ENCODE measurements at regions not wholly inside any gene's neighbourhood (a gene's known extent, or its start where the extent isn't known, plus 50 kb on each side); places are given as distances from the start of the nearest gene placed in this dataset.
"Not testable (repeated sequence)": the region's sequence is repeated elsewhere in the genome, so short reads cannot be mapped to it uniquely, and the experiment has no call there.

DNA sequence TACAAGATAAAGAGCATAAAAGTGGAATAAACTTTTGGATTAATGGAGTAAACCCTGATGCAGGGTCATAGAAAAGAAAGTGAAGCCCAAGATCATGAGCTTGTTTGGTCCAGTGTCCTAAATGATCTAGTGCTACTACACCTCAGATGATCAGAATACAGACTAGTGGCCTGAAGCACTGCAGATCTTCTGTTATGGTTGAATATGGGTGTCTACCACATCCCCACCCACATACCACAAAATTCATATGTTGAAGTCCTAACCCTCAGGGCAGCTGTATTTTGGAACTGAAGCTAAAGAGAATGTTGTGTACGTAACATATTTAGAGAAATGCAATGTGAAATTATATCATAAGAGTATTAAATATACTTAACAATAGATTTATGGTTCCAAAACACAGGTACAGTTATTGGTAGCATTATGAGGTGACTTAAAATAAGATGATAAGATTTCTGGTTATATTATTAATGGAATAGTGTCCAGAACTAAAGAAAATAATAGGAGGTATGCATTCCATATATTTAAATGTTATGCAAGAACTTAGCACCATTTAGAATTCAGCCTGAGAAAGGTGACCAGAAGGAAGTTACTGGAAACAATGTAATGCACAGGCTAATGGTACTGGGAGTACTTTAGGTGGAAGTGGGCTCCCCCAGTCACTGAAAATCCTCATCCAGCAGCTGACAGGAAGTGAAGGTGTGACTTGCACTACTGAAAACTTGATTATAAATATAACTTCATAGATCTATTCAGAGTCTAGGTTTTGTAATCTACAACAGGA is 1155.1 kb downstream of the TAF11L14 start:
- no peaks in the 10 kb centered on the region for H3K27me3 ChIP-seq (ENCODE audit: control insufficient read depth, insufficient read depth, low read length)
- no peak for DNase-seq
- no peak overlapping the region for H3K27ac ChIP-seq (ENCODE audit: low read length)
- H3K9me3 ChIP-seq (ENCODE audit: control insufficient read depth, low read depth, low read length) = no peaks in the 10 kb centered on the region
- H3K36me3 ChIP-seq (ENCODE audit: control insufficient read depth, insufficient read depth, low read length) = no peaks in the 10 kb centered on the region
- no peaks in the 10 kb centered on the region for H3K4me1 ChIP-seq (ENCODE audit: control insufficient read depth, insufficient read depth, low read length)
- WGBS (ENCODE audit: insufficient coverage, low lambda C conversion rate) = no CpG with 5 or more reads among the region's 1 CpG
- no peak overlapping the region for H3K4me3 ChIP-seq (ENCODE audit: low read length)

DNA sequence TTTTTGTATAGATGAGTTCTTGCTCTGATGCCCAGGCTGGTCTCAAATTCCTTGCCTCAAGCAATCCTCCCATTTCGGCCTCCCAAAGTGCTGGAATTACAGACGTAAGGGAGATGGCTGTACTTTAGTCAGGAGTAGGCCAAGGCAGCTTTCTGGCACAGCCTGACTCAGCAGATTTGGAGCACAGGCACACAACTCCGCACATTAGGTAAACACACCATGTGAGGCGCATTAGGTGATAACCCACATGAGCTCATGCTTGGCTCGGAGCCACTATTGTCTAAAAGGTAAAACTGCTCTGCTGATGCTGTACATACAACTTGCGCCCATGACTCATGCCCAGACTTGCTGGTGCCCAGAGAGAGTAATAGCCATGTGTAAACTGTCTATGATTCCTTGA is 1157.9 kb downstream of the TAF11L14 start:
- Histone ChIP-seq H3K27ac (ENCODE audit: low read length) (no peak overlapping the region), H3K9me3 (ENCODE audit: control insufficient read depth, low read depth, low read length) (no peaks in the 10 kb centered on the region), H3K36me3 (ENCODE audit: control insufficient read depth, insufficient read depth, low read length) (no peaks in the 10 kb centered on the region), H3K27me3 (ENCODE audit: control insufficient read depth, insufficient read depth, low read length) (no peaks in the 10 kb centered on the region), H3K4me3 (ENCODE audit: low read length) (no peak overlapping the region), H3K4me1 (ENCODE audit: control insufficient read depth, insufficient read depth, low read length) (no peaks in the 10 kb centered on the region)
- DNase-seq = no peak
- WGBS (ENCODE audit: insufficient coverage, low lambda C conversion rate) = no CpG with 5 or more reads among the region's 6 CpGs

DNA sequence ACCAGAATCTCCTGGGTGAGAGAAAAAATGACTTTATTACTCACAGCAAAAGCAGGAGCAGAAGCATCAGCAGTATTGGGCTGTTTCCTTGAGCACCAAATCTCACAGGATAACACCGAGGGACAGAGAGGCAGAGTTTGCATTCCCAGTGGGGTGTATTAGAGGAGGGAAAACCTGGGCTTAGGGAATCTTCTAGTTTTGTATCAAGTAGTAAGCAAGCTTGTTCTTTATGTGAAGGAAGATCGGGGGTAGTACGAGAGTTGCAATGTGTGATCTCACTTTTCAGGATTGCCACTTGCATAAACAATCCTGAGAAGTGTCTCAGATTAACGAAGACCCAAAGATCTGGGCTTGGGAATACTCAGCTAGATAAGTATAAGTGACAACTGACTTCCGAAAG is 1163.0 kb downstream of the TAF11L14 start:
- Histone ChIP-seq H3K27me3 (ENCODE audit: control insufficient read depth, insufficient read depth, low read length) (no peaks in the 10 kb centered on the region), H3K9me3 (ENCODE audit: control insufficient read depth, low read depth, low read length) (no peaks in the 10 kb centered on the region), H3K27ac (ENCODE audit: low read length) (no peak overlapping the region), H3K4me1 (ENCODE audit: control insufficient read depth, insufficient read depth, low read length) (no peaks in the 10 kb centered on the region), H3K36me3 (ENCODE audit: control insufficient read depth, insufficient read depth, low read length) (no peaks in the 10 kb centered on the region), H3K4me3 (ENCODE audit: low read length) (no peak overlapping the region)
- DNase-seq = no peak
- WGBS (ENCODE audit: insufficient coverage, low lambda C conversion rate) = 92% methylated on average over 2 of the region's 5 CpGs

DNA sequence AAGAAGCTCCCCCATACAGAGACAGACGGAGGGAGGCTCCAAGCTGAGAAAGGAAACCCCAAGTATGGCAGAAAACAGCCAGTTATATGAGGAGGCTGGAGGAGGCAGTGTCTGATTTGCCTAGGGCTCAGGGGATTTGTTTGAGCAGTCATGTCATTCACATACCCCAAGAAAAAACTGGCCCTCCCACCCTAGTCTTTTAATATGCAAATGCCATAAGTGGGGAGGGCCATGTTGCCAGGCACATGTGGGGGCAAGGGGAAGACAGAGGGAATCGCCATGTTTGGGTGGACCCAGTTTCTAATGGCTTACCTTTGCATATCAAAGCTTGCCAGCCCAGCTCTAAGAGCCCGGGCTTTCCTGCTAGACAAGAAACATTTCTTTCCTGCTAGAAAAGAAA is 1163.8 kb downstream of the TAF11L14 start:
- no peak for DNase-seq
- WGBS (ENCODE audit: insufficient coverage, low lambda C conversion rate) = no CpG with 5 or more reads among the region's 3 CpGs
- H3K9me3 ChIP-seq (ENCODE audit: control insufficient read depth, low read depth, low read length) = no peaks in the 10 kb centered on the region
- H3K36me3 ChIP-seq (ENCODE audit: control insufficient read depth, insufficient read depth, low read length) = no peaks in the 10 kb centered on the region
- H3K27ac ChIP-seq (ENCODE audit: low read length) = no peak overlapping the region
- no peaks in the 10 kb centered on the region for H3K4me1 ChIP-seq (ENCODE audit: control insufficient read depth, insufficient read depth, low read length)
- no peak overlapping the region for H3K4me3 ChIP-seq (ENCODE audit: low read length)
- no peaks in the 10 kb centered on the region for H3K27me3 ChIP-seq (ENCODE audit: control insufficient read depth, insufficient read depth, low read length)

DNA sequence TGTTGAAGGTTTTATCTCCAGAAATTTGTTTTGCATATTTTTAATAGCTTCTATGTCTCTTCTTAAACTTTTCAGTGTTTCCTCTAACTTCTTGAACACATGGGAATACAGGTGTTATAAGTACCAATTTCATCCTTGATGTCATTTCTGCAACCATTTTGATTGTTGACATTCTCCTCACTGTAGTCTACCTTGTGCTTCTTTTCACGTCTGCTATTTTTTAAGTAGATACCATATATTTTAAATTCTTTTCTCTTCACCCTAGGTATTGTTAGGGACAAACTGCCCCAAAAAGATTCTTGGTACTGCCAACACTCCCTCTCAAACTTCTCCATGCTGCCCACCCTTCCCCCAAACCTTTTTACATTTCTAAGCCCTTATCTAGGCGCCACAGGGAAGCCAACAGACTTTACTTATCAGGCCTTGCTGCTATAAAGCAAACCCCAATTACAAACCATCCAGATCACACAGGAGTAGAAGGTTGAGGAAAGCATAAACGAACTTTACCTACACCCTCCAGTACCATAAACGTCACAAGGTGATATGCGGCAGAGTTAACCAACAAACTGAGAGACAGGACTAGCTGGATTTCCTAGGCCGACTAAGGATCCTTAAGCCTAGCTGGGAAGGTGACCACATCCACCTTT is 1165.3 kb downstream of the TAF11L14 start:
- H3K4me3 ChIP-seq (ENCODE audit: low read length) = no peak overlapping the region
- no peaks in the 10 kb centered on the region for H3K36me3 ChIP-seq (ENCODE audit: control insufficient read depth, insufficient read depth, low read length)
- DNase-seq = no peak
- H3K27ac ChIP-seq (ENCODE audit: low read length) = no peak overlapping the region
- no peaks in the 10 kb centered on the region for H3K27me3 ChIP-seq (ENCODE audit: control insufficient read depth, insufficient read depth, low read length)
- no peaks in the 10 kb centered on the region for H3K9me3 ChIP-seq (ENCODE audit: control insufficient read depth, low read depth, low read length)
- 52% methylated on average over 2 of the region's 6 CpGs for WGBS (ENCODE audit: insufficient coverage, low lambda C conversion rate)
- no peaks in the 10 kb centered on the region for H3K4me1 ChIP-seq (ENCODE audit: control insufficient read depth, insufficient read depth, low read length)

DNA sequence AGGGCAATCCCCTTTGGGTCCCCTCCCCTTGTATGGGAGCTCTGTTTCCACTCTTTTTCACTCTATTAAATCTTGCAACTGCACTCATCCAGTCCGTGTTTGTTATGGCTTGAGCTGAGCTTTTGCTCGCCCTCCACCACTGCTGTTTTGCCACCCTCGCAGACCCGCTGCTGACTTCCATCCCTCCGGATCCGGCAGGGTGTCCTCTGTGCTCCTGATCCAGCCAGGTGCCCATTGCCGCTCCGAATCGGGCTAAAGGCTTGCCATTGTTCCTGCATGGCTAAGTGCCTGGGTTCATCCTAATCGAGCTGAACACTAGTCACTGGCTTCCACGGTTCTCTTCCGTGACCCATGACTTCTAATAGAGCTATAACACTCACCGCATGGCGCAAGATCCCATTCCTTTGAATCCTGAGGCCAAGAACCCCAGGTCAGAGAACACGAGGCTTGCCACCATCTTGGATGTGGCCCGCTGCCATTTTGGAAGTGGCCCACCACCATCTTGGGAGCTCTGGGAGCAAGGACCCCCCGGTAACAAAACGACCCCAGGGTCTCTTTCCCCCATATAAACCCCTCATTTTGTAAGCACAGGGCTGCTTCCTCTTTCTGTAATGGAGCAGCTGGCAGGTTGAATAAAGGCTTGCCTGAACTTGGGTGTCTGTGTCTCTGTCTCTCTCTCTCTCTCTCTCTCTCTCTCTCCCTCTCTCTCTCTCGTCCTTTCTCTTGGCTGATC is 1166.2 kb downstream of the TAF11L14 start:
- no peak for DNase-seq
- no peak overlapping the region for H3K27ac ChIP-seq (ENCODE audit: low read length)
- no peaks in the 10 kb centered on the region for H3K27me3 ChIP-seq (ENCODE audit: control insufficient read depth, insufficient read depth, low read length)
- no peaks in the 10 kb centered on the region for H3K4me1 ChIP-seq (ENCODE audit: control insufficient read depth, insufficient read depth, low read length)
- no CpG with 5 or more reads among the region's 19 CpGs for WGBS (ENCODE audit: insufficient coverage, low lambda C conversion rate)
- H3K4me3 ChIP-seq (ENCODE audit: low read length) = no peak overlapping the region
- H3K36me3 ChIP-seq (ENCODE audit: control insufficient read depth, insufficient read depth, low read length) = no peaks in the 10 kb centered on the region
- H3K9me3 ChIP-seq (ENCODE audit: control insufficient read depth, low read depth, low read length) = no peaks in the 10 kb centered on the region

DNA sequence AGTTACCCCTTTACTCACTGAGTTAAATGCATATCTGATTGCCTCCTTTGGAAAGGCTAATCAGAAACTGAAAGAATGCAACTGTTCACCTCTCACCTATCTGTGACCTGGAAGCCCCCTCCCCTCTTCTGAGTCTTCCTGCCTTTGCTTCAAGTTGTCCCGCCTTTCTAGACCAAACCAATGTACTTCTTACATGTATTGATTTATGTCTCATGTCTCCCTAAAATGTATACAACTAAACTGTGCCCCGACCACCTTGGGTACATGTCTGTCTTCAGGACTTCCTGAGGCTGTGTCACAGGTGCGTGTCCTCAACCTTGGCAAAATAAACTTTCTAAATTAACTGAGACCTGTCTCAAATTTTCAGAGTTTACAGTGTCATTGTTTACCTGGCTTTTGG is 1167.2 kb downstream of the TAF11L14 start:
- H3K4me3 ChIP-seq (ENCODE audit: low read length); H3K36me3 ChIP-seq (ENCODE audit: control insufficient read depth, insufficient read depth, low read length); H3K4me1 ChIP-seq (ENCODE audit: control insufficient read depth, insufficient read depth, low read length); H3K9me3 ChIP-seq (ENCODE audit: control insufficient read depth, low read depth, low read length); DNase-seq; H3K27me3 ChIP-seq (ENCODE audit: control insufficient read depth, insufficient read depth, low read length); H3K27ac ChIP-seq (ENCODE audit: low read length): not testable (repeated sequence)
- WGBS (ENCODE audit: insufficient coverage, low lambda C conversion rate) = 100% methylated on average over 1 of the region's 3 CpGs

DNA sequence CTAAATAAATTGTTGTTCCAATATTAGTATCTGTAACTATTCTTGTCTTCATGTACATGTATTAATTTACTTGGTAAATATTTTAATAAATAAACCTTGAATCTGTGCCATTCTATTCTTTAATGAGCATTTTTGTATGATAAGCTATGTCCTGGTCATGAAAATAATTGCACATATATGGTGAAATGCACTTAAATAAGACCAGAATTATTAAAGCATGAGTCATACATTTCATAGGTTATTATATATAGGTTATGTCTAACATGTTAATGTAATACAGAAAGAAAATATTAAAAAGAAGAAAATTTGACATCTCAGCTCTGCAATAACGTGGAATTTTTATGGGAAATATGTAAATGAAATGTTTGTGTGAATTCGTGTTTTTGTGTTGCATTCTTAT is 1168.1 kb downstream of the TAF11L14 start:
- Histone ChIP-seq H3K4me3 (ENCODE audit: low read length) (no peak overlapping the region), H3K27ac (ENCODE audit: low read length) (no peak overlapping the region), H3K36me3 (ENCODE audit: control insufficient read depth, insufficient read depth, low read length) (no peaks in the 10 kb centered on the region), H3K4me1 (ENCODE audit: control insufficient read depth, insufficient read depth, low read length) (no peaks in the 10 kb centered on the region), H3K27me3 (ENCODE audit: control insufficient read depth, insufficient read depth, low read length) (no peaks in the 10 kb centered on the region), H3K9me3 (ENCODE audit: control insufficient read depth, low read depth, low read length) (no peaks in the 10 kb centered on the region)
- no peak for DNase-seq
- WGBS (ENCODE audit: insufficient coverage, low lambda C conversion rate) = 83% methylated on average over 2 of the region's 2 CpGs

DNA sequence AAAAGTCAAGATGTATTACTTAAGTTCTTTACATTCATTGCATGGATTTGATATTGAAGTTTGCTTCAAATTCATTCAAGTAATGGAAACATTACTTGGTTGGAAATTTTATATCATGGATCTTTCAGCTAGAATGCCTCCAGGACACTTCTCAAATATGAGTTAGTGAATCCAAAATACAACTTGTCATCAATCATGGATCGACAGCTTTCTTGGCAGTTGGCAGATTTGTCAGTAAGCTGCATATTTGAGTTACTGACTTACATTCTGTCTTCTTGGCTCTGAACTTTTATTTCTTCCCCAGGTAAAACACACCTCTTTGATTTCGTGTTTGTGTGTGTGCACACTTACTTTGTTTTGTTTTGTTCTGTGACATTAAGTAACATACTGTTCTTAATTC is 1171.1 kb downstream of the TAF11L14 start:
- no peaks in the 10 kb centered on the region for H3K36me3 ChIP-seq (ENCODE audit: control insufficient read depth, insufficient read depth, low read length)
- no peak for DNase-seq
- no peak overlapping the region for H3K27ac ChIP-seq (ENCODE audit: low read length)
- H3K9me3 ChIP-seq (ENCODE audit: control insufficient read depth, low read depth, low read length) = no peaks in the 10 kb centered on the region
- no peaks in the 10 kb centered on the region for H3K4me1 ChIP-seq (ENCODE audit: control insufficient read depth, insufficient read depth, low read length)
- H3K27me3 ChIP-seq (ENCODE audit: control insufficient read depth, insufficient read depth, low read length) = no peaks in the 10 kb centered on the region
- H3K4me3 ChIP-seq (ENCODE audit: low read length) = no peak overlapping the region
- WGBS (ENCODE audit: insufficient coverage, low lambda C conversion rate) = 88% methylated on average over 1 of the region's 2 CpGs

DNA sequence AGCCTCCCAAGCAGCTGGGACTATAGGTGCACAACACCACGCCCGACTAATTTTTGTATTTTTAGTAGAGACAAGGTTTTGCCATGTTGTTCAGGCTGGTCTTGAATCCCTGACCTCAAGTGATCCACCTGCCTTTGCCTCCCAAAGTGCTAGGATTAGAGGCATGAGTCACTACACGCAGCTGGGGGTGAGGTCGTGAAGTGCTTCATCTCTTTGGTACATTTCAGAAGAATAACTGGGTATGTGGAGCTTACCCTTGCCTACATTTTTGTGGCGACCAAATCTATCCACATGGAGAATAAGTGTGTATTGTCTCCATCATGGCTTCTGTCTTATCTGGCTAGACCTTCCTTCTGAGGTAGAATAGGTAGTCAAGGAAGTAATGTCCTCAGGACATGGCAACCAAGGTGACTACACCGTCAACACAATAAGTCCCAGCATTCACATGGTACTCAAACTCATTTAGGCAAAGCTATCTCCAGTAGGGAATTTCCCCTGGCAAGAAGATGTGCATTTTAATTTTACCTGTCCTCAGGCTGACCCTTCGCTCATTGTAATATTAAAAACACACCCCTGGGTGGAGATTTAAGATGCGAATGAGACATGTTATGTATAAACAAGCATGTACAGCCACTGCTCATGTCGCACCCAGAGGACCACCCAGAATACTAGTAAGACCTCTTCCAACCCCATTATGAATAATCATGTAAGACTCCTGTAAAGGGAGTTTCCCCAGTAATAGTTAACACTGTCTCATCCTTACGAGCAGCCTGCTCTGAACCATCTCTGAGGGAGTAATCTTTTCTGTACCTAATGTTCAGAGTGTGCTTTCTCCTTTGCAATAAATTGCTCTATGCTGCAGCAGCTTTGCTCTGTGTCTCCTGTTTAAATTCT is 1173.2 kb downstream of the TAF11L14 start:
- H3K27ac ChIP-seq (ENCODE audit: low read length) = no peak overlapping the region
- no peaks in the 10 kb centered on the region for H3K27me3 ChIP-seq (ENCODE audit: control insufficient read depth, insufficient read depth, low read length)
- no peaks in the 10 kb centered on the region for H3K4me1 ChIP-seq (ENCODE audit: control insufficient read depth, insufficient read depth, low read length)
- H3K36me3 ChIP-seq (ENCODE audit: control insufficient read depth, insufficient read depth, low read length) = no peaks in the 10 kb centered on the region
- WGBS (ENCODE audit: insufficient coverage, low lambda C conversion rate) = 100% methylated on average over 2 of the region's 10 CpGs
- no peak for DNase-seq
- H3K9me3 ChIP-seq (ENCODE audit: control insufficient read depth, low read depth, low read length) = no peaks in the 10 kb centered on the region
- H3K4me3 ChIP-seq (ENCODE audit: low read length) = no peak overlapping the region
